ENCODE measurements at regions not wholly inside any gene's neighbourhood (a gene's known extent, or its start where the extent isn't known, plus 50 kb on each side); places are given as distances from the start of the nearest gene placed in this dataset.

DNA sequence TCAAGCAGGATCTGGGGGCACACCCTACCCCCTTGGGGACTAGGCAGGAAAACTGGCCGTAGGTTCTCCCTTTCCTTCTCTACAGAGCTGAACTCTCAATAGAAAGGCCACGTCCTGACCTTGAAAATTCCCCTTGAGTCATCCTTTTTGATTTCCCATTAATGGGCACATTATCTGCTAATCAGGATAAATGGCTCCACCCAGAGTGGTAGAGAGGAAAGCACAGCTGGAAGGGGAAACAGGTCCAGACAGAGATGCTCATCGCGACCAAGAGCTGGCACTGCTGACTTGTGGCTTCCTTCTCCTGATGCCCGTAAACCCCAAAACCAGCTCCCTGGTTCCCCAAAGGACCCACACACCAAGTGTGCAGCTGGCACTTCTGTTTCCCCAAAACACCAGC, 206.5 kb upstream of the CDH5 start:
- Mint-ChIP-seq H3K9me3 (no peaks in the 10 kb centered on the region), H3K36me3 (ENCODE audit: low read depth) (no peaks in the 10 kb centered on the region), H3K27me3 (ENCODE audit: low read depth) (peaks cover 3% of the 10 kb centered on the region), H3K27ac (ENCODE audit: unreplicated experiment) (no peak overlapping the region), H3K4me3 (no peak overlapping the region), H3K4me1 (peaks cover 11% of the 10 kb centered on the region)
- TF ChIP-seq, protein P1, sequence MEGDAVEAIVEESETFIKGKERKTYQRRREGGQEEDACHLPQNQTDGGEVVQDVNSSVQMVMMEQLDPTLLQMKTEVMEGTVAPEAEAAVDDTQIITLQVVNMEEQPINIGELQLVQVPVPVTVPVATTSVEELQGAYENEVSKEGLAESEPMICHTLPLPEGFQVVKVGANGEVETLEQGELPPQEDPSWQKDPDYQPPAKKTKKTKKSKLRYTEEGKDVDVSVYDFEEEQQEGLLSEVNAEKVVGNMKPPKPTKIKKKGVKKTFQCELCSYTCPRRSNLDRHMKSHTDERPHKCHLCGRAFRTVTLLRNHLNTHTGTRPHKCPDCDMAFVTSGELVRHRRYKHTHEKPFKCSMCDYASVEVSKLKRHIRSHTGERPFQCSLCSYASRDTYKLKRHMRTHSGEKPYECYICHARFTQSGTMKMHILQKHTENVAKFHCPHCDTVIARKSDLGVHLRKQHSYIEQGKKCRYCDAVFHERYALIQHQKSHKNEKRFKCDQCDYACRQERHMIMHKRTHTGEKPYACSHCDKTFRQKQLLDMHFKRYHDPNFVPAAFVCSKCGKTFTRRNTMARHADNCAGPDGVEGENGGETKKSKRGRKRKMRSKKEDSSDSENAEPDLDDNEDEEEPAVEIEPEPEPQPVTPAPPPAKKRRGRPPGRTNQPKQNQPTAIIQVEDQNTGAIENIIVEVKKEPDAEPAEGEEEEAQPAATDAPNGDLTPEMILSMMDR (conservative IDR thresholded peaks at IDR 0.05): no peak
- DNase-seq (ENCODE audit: low read depth, low spot score): no peak

DNA sequence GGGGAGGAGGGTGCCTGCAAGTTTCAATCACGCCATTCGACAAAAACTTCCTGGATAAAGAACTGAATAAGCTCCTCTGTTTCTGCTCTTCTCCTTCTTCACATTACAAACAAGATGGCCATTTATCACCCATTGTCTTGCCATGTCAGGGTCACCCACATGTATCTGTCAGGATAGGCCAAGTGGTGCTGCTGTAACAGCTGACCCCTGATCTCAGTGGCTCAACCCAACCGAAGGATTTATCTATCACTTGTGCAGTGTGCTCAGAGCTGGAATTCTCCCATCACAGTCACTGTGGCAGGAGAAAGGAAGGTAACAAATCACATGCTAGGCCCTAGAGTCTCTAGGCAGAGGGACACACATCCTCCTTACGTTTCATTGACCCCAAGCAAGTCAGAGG, 210.0 kb upstream of the CDH5 start:
- TF ChIP-seq, protein P1 (conservative IDR thresholded peaks at IDR 0.05): no peak
- Mint-ChIP-seq H3K27me3 (ENCODE audit: low read depth) (peaks cover 3% of the 10 kb centered on the region), H3K36me3 (ENCODE audit: low read depth) (no peaks in the 10 kb centered on the region), H3K4me3 (no peak overlapping the region), H3K9me3 (no peaks in the 10 kb centered on the region), H3K4me1 (peaks cover 11% of the 10 kb centered on the region), H3K27ac (ENCODE audit: unreplicated experiment) (no peak overlapping the region)
- no peak for DNase-seq (ENCODE audit: low read depth, low spot score)

DNA sequence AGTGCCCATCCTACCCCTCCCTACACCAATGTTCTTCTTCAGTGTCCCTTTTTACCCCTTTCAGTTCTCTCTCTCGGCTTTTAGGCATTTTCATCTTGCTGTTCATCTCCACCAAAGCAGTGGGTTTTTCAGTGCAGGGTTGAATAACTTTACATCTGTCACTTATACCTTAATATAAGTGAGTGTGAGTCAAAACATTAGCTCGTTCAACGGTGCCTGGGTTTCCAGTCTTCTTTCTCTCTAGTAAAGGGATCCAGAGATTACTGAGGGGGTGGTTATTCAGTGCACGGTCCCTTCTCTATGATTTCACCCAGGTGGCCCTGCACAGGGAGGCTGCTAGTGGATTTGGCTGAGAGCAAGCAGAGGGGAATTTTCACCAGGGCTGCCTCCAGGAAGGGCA, 210.6 kb upstream of the CDH5 start:
- no peak overlapping the region for H3K4me3 Mint-ChIP-seq
- no peak overlapping the region for H3K27ac Mint-ChIP-seq (ENCODE audit: unreplicated experiment)
- H3K36me3 Mint-ChIP-seq (ENCODE audit: low read depth): no peaks in the 10 kb centered on the region
- DNase-seq (ENCODE audit: low read depth, low spot score): no peak
- TF ChIP-seq, protein P1 (conservative IDR thresholded peaks at IDR 0.05): no peak
- no peaks in the 10 kb centered on the region for H3K9me3 Mint-ChIP-seq
- peaks cover 11% of the 10 kb centered on the region for H3K4me1 Mint-ChIP-seq
- peaks cover 3% of the 10 kb centered on the region for H3K27me3 Mint-ChIP-seq (ENCODE audit: low read depth)

DNA sequence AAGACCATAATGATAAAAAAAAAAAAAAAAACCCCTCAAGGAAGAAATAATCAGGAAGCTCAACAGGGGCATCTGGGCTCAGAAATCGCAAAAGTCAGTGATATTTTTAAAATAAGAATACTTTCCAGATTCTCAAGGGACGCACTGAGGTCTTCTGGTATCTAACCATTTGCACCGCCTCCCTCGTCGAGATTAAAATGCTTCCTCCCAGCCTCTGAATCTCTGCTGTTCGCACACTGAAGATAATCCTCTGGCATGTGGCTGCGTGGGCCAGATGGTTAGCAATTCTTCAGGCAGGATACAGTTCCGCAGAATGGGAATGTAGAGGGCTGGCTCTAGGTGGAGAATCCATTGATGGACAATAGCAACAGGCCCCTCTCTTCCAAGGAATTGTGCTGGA, 211.7 kb upstream of the CDH5 start:
- no peak overlapping the region for H3K27ac Mint-ChIP-seq (ENCODE audit: unreplicated experiment)
- H3K9me3 Mint-ChIP-seq: no peaks in the 10 kb centered on the region
- DNase-seq (ENCODE audit: low read depth, low spot score): no peak
- H3K36me3 Mint-ChIP-seq (ENCODE audit: low read depth): no peaks in the 10 kb centered on the region
- H3K4me3 Mint-ChIP-seq: no peak overlapping the region
- TF ChIP-seq, protein P1 (conservative IDR thresholded peaks at IDR 0.05): no peak
- no peaks in the 10 kb centered on the region for H3K27me3 Mint-ChIP-seq (ENCODE audit: low read depth)
- peaks cover 11% of the 10 kb centered on the region for H3K4me1 Mint-ChIP-seq

DNA sequence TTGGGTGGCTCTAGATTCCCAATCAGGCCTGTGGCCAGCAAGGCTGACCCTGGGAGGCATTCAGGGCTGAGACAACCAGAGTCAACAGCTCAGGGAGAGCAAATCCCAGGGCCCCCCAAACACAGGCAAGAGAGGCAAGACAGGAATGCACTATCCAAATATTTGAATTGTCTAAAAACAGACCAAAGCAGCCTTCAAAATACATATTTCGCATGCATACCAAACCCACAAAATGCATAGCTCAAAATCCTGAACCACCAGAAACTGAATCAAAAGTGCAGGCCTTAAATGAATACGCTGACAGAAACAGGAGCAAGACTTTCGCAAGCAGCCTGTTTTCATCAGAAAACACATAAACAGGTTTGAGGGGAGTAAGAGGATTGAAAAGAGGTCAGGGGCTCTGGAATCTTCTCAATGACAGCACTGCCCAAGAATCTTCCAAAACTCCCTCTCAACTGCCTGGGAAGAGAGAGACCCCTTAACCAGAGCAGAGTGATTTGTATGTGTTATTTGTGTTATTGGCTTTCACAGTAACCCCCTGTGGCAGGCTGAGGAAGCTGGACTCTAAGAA, 213.6 kb upstream of the CDH5 start:
- H3K9me3 Mint-ChIP-seq: no peaks in the 10 kb centered on the region
- H3K4me3 Mint-ChIP-seq: no peak overlapping the region
- no peak for DNase-seq (ENCODE audit: low read depth, low spot score)
- H3K27me3 Mint-ChIP-seq (ENCODE audit: low read depth): no peaks in the 10 kb centered on the region
- peaks cover 11% of the 10 kb centered on the region for H3K4me1 Mint-ChIP-seq
- H3K36me3 Mint-ChIP-seq (ENCODE audit: low read depth): no peaks in the 10 kb centered on the region
- TF ChIP-seq, protein P1 (conservative IDR thresholded peaks at IDR 0.05): no peak
- peak overlapping the region; percentile 24 for H3K27ac Mint-ChIP-seq (ENCODE audit: unreplicated experiment)
